Sigmoid colon (tissue), 6 donors: ENCODE measurements at regions not wholly inside any gene's neighbourhood (a gene's known extent, or its start where the extent isn't known, plus 50 kb on each side); places are given as distances from the start of the nearest gene placed in this dataset.

Source experiments
- DNase-seq: peaks from one replicate; pipeline ENCODE4 v3.0.0-alpha.2; 2019
- H3K27ac ChIP-seq, 4 donors: fragments of 200-600 bp; sonication (generic); one replicate each; pipeline ENCODE4 v1.5.1; 2016 to 2019; ENCODE audit warnings: mild to moderate bottlenecking in 1 of 4
- H3K27me3 ChIP-seq, 3 donors: fragments of 200-600 bp; sonication (generic); one replicate each; pipeline ENCODE4 v1.5.1; 2019; ENCODE audit warnings: mild to moderate bottlenecking in 1 of 3
- H3K36me3 ChIP-seq, 4 donors: fragments of 200-600 bp; sonication (generic); one replicate each; pipeline ENCODE4 v1.5.1; 2016 to 2019
- H3K4me1 ChIP-seq, 4 donors: fragments of 200-600 bp; sonication (generic); one replicate each; pipeline ENCODE4 v1.5.1; 2017 to 2019
- H3K4me3 ChIP-seq, 4 donors: fragments of 200-600 bp; sonication (generic); one replicate each; pipeline ENCODE4 v1.5.1; 2017 to 2019; ENCODE audit warnings: mild to moderate bottlenecking in 2 of 4, moderate library complexity in 1 of 4
- H3K9me3 ChIP-seq, 4 donors: fragments of 200-600 bp in 3 of 4; sonication (generic) in 3 of 4; one replicate each; pipeline versions ENCODE4 v1.5.1 to v1.6.1; 2013 to 2019
- CTCF ChIP-seq, 4 experiments: fragments of 450-650 bp in 3 of 4; fragments of 200-600 bp in 1 of 4; IDR thresholded peaks; one replicate each; pipeline ENCODE4 v1.5.1; 2016 to 2019; ENCODE audit warnings: antibody characterized with exemption in 4 of 4, mild to moderate bottlenecking in 3 of 4, moderate library complexity in 2 of 4
- EP300 ChIP-seq, 4 donors: sonication (generic); formaldehyde crosslinking; IDR thresholded peaks; one replicate each; pipeline ENCODE4 v1.6.1; 2017; ENCODE audit warnings: antibody characterized with exemption in 4 of 4
- POLR2A ChIP-seq, 2 donors: fragments of 450-650 bp; IDR thresholded peaks; one replicate each; pipeline ENCODE4 v1.6.1; 2016; ENCODE audit warnings: antibody characterized with exemption in 2 of 2, mild to moderate bottlenecking in 2 of 2, moderate library complexity in 2 of 2
- POLR2AphosphoS5 ChIP-seq, 4 donors: sonication (generic); formaldehyde crosslinking; IDR thresholded peaks; one replicate each; pipeline ENCODE4 v1.6.1; 2017; ENCODE audit warnings: antibody characterized with exemption in 4 of 4
- WGBS, 2 donors: extraction: QIAGEN DNeasy Blood & Tissue Kit; methylation state at CpG; one replicate each; pipeline ENCODE4 v1.1.7; 2013; 5-methylcytosine and 5-hydroxymethylcytosine counted together
- intact Hi-C: fragments of 100-400 bp; cut with DNase I; formaldehyde crosslinking; loops from one replicate; pipeline ENCODE4 v1.15.1; 2023
- donor health status: healthy with polysubstance abuse.
- donor health status: healthy.

GRCh38 chr2:76170009-76170384, 459.3 kb upstream of the GCFC2 start:
- Histone ChIP-seq H3K27me3 (no peaks in the 10 kb centered on the region), H3K9me3 (peaks cover 0 to 3% (median 0%) of the 10 kb centered on the region in 4 donors), H3K4me3 (no peak overlapping the region), H3K4me1 (no peaks in the 10 kb centered on the region), H3K36me3 (no peaks in the 10 kb centered on the region), H3K27ac (no peak overlapping the region)
- TF ChIP-seq POLR2A (IDR thresholded peaks at IDR 0.05), result no peak
- TF ChIP-seq EP300 (IDR thresholded peaks at IDR 0.05), result no peak
- TF ChIP-seq CTCF (IDR thresholded peaks at IDR 0.05), result no peak
- no peak for TF ChIP-seq POLR2AphosphoS5 (IDR thresholded peaks at IDR 0.05)
- intact Hi-C loops, result no loop called here
- DNase-seq, result no peak
- 61 to 74% methylated on average over 1 of the region's 1 CpG for WGBS, 2 donors

GRCh38 chr2:76169276-76170008, 458.7 kb upstream of the GCFC2 start:
- H3K9me3 ChIP-seq, result peaks cover 0 to 3% (median 0%) of the 10 kb centered on the region in 4 donors
- no peaks in the 10 kb centered on the region for H3K36me3 ChIP-seq
- no peaks in the 10 kb centered on the region for H3K27me3 ChIP-seq
- 54 to 57% methylated on average over 2 of the region's 2 CpGs for WGBS, 2 donors
- TF ChIP-seq POLR2AphosphoS5 (IDR thresholded peaks at IDR 0.05) (no peak), POLR2A (IDR thresholded peaks at IDR 0.05) (no peak), EP300 (IDR thresholded peaks at IDR 0.05) (no peak), CTCF (IDR thresholded peaks at IDR 0.05) (no peak)
- H3K4me3 ChIP-seq, result no peak overlapping the region
- H3K27ac ChIP-seq, result no peak overlapping the region
- no peak for DNase-seq
- no peaks in the 10 kb centered on the region for H3K4me1 ChIP-seq
- intact Hi-C loops, result no loop called here

- intact Hi-C loops, result no loop called here
- H3K27ac ChIP-seq, result no peak overlapping the region
- no peaks in the 10 kb centered on the region for H3K27me3 ChIP-seq
- no peaks in the 10 kb centered on the region for H3K9me3 ChIP-seq
- DNase-seq, result no peak
- H3K36me3 ChIP-seq, result no peaks in the 10 kb centered on the region
- no peak overlapping the region for H3K4me3 ChIP-seq
- no peak for TF ChIP-seq EP300 (IDR thresholded peaks at IDR 0.05)
- no peak for TF ChIP-seq CTCF (IDR thresholded peaks at IDR 0.05)
- no peak for TF ChIP-seq POLR2A (IDR thresholded peaks at IDR 0.05)
- no peak for TF ChIP-seq POLR2AphosphoS5 (IDR thresholded peaks at IDR 0.05)
- H3K4me1 ChIP-seq, result no peaks in the 10 kb centered on the region
- WGBS, 2 donors, result 79 to 81% methylated on average over 4 of the region's 4 CpGs
These were observed 453.1 kb upstream of the GCFC2 start for GRCh38 chr2:76163860-76164259.

GRCh38 chr2:76160670-76161069, 450.0 kb upstream of the GCFC2 start:
- no peak for DNase-seq
- Histone ChIP-seq H3K4me3 (no peak overlapping the region), H3K36me3 (no peaks in the 10 kb centered on the region), H3K4me1 (no peaks in the 10 kb centered on the region), H3K27me3 (no peaks in the 10 kb centered on the region), H3K9me3 (no peaks in the 10 kb centered on the region), H3K27ac (no peak overlapping the region)
- no peak for TF ChIP-seq POLR2A (IDR thresholded peaks at IDR 0.05)
- no peak for TF ChIP-seq EP300 (IDR thresholded peaks at IDR 0.05)
- no peak for TF ChIP-seq CTCF (IDR thresholded peaks at IDR 0.05)
- TF ChIP-seq POLR2AphosphoS5 (IDR thresholded peaks at IDR 0.05), result no peak
- intact Hi-C loops, result no loop called here
- 74 to 82% methylated on average over 3 of the region's 3 CpGs for WGBS, 2 donors
